COLO668 (cell line): ENCODE measurements at regions not wholly inside any gene's neighbourhood (a gene's known extent, or its start where the extent isn't known, plus 50 kb on each side); places are given as distances from the start of the nearest gene placed in this dataset.

Source experiments
- DNase-seq: peaks from one replicate; lab custom pipeline; 2025; ENCODE audit not compliant: unreplicated experiment; lab: John Stamatoyannopoulos, UW

DNA sequence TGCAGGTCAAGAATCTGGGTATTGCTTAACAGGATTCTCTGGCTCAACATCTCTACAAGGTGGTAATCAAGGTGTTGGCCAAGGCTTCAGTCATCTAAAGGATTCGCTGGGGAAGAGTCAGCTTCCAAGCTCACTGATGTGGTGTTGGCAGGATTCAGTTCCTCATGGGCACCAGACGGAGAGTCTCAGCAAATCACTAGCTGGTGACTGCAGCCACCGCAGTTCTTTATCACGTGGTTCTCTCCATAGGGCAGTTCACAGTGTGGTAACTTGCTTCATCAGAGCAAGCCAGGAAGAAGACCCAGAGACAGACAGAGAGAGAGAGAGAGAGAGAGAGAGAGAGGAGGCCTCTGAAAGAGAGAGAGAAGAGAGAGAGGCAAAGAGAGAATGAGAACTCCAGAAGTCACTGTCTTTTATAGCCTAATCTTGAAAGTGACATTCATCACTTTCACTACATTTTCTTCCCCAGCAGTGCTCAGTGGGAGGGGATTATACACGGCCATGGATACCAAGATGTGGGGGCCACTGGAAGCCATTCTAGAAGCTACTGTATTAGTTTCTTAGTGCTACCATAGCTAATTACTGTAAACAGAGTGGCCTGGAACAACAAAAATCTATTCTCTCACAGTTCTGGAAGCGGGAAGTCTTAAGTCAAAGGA is 109.2 kb upstream of the SMIM23 start:
- DNase-seq: no peak

GRCh38 chr5:171678646-171679045 is 107.0 kb upstream of the SMIM23 start:
- DNase-seq: no peak

DNA sequence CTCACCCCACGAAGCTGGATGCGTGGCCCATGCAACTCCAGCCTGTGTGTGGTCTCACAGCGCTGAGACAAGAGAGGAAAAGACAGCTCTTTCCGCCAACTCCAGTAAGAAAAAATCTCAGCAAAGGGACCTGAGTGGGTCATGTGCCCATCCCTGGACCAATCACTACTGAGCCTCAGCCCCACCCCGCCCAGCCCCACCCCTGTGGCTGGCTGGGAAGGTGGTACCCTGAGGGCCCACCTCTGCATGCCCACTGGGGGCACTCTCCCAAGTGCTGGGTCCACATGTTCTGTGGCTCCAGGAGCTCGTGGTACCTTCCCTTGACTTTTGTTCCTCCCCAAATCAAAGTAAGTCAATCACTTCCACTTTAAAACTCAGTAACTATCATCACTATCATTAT is 105.1 kb upstream of the SMIM23 start:
- DNase-seq: no peak

DNA sequence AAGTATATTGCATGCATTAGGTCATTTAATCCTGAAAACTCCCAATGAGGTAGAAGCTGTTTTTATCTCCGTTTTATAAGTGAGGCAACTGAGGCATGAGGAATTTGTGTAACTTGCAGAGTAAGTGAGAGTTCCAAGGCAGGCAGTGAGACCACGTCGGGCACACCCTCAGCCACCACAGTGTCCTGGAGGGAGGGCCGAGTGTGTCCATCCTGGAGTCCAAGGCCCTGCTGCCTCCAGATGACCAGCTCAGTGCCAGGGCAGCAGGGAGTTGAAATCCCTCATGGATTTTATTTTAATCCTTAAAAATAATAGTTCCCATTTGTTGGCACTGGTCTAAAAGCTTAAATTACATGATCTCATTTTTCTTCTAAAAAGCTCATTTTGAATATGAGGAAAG is 104.6 kb upstream of the SMIM23 start:
- DNase-seq: no peak

GRCh38 chr5:171681677-171682076 is 103.9 kb upstream of the SMIM23 start:
- no peak for DNase-seq

- DNase-seq: no peak
These were observed 102.8 kb upstream of the SMIM23 start for GRCh38 chr5:171682801-171683200.

DNA sequence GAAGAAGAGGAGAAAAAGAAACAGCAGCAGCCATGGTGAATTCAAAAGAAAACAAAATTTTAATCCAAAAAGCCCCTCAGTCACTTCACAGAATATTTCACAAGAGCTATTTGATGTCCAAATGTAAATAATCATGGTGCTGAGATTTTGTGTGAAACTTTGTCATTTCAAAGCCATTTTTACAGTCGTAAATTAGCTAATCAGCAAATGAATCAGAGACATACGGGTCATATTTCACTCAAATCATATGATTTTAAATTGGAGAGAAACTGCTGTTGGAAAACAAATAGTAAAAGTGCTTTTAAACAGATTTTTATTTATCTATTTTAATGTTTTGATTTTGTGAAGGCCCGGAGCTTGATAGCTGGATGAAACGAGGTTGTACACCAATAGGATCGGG is 101.4 kb upstream of the SMIM23 start:
- no peak for DNase-seq

DNA sequence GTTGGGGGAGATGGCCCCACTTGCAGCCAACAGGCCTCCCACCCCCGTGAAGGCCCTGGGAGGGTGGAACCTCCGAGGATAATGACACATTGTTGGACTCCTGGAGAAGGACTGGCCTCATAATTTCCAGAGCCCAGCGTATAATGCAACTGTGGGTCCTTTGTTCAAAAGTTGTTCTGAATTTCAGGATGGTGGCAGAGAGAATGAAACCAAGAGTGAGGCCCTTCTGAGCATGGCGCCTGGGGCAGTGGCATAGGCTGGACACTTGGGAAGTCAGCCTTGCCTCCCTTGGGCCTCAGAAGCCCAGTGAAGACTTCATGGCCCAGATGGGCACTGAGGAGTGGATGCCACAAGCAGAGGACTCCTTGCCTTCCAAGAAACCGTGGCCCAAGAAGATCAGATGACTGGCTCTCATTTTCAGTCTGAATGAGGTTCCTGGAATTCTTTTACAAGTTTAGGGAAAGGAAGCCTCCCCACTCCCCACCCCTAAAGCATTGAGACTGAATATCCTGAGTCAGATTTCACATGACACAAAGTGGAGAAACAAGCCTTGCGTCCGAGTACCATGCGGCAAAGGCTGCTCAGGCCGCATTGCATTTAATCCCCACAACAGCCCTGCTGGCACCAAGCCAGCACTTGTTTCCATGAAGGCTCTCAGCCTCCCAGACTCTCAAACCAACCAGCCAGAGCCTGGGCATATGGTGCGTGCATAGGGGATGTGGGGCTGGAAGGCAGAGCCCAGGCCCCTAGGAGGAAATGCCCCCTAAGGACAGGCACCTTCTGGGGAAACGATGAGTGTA is 96.7 kb upstream of the SMIM23 start:
- DNase-seq: no peak

GRCh38 chr5:171689853-171690417 is 95.7 kb upstream of the SMIM23 start:
- DNase-seq: no peak

- peak; percentile 1 for DNase-seq
These were observed 93.5 kb upstream of the SMIM23 start for GRCh38 chr5:171692107-171692506.

DNA sequence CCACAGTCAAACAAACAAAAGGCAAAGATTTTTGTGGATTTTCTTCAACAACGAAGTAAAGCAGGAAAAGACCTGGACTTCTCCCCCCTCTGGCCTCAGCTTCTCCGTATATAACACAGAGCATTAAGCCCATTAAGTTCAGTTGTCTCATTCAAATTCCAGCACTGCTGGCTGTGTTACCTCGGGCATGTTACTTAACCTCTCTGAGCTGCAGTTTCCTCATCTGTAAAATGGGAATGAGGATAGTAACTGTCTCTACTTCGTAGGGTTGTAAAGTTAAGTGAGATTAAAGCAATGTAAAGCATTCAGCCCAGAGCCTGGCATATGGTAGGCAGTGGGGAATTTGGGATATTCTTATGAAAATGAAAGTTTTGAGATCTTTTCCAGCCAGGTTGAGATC is 92.7 kb upstream of the SMIM23 start:
- no peak for DNase-seq

GRCh38 chr5:171693412-171693811 is 92.2 kb upstream of the SMIM23 start:
- DNase-seq: no peak

- no peak for DNase-seq
These were observed 89.8 kb upstream of the SMIM23 start for GRCh38 chr5:171695804-171696203.

GRCh38 chr5:171697221-171698102 is 88.2 kb upstream of the SMIM23 start:
- DNase-seq: no peak

- no peak for DNase-seq
These were observed 85.2 kb upstream of the SMIM23 start for GRCh38 chr5:171700318-171700912.

GRCh38 chr5:171701100-171701541 is 84.5 kb upstream of the SMIM23 start:
- no peak for DNase-seq

GRCh38 chr5:171702135-171702770 is 83.4 kb upstream of the SMIM23 start:
- no peak for DNase-seq

GRCh38 chr5:171703146-171703545 is 82.5 kb upstream of the SMIM23 start:
- DNase-seq: no peak

DNA sequence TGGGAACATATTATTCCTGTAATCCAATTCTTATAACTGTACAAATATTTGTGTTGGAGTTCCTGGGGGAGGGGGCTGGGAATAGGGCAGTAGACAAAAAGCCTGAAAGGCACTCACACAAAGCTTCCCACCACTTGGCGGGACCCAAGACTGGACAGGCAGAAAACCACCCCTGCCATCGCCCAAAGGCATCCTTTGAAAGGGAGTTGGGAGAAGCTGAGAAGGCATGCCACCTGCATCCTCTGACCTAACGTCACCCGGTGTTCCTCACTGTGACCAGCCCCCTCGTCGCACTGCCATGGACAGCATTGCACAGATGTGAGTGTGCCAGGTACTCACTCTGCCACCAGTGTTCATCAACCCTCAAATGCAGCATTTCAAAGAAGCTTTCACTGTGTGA is 80.6 kb upstream of the SMIM23 start:
- DNase-seq: no peak

DNA sequence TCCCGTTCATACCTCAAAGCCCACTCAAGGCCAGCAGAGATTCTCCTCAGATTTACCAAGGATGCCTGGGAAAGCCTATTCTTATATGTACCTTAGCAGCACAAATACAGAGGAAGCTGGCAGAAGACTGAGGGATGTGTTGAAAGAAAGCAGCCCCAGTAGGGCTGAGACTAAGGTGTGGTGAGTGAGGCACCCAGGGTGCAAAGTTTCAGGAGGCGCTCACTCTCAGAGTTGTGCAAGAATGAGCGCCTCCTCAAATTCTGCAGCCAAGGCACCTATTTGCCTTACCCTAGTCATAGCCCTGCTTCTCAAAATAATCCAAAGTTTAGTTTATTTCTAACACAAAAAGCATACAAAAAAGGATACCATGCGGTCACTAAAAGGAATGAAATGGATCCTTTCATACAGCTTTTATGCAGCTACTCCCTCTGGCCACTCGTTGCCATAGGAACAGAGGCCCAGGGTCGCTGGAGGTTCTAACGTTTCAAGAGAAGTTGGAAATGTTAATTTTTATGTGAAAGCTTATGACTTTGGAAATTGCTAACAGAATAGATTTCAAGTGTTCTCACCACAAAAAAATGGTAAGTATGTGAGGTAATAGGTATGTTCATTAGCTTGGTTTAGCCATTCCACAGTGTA is 79.7 kb upstream of the SMIM23 start:
- DNase-seq: no peak
